ENCODE measurements at regions not wholly inside any gene's neighbourhood (a gene's known extent, or its start where the extent isn't known, plus 50 kb on each side); places are given as distances from the start of the nearest gene placed in this dataset.
A peak's percentile ranks its signal among the peaks of the same experiment; 100 is the strongest.

DNA sequence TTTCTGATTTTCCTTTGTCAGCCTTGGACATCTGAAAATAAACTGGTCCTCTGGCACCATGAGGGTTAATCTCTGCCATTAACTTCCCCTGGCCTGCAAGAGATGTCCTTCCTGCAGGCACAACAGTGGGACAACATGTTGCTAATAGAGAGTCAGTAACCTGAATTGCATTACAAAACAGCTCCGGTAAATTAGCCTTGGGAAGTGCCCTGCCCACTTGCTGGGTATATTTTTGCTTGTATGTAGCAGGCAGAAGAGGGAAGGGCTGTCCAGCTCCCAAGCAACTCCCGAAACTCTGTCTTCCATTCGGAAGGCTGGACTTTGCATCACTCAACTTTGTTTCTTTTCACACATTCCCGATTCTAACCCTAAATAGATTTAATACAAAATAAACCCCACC, 104.4 kb upstream of the ATP8B1 start:
- Histone ChIP-seq H3K27ac (no peak overlapping the region), H3K27me3 (replicated peaks) (no peaks in the 10 kb centered on the region), H3K36me3 (replicated peaks) (no peaks in the 10 kb centered on the region), H3K4me3 (ENCODE audit: low read depth, low read length) (no peak overlapping the region)
- TF ChIP-seq, protein P1, sequence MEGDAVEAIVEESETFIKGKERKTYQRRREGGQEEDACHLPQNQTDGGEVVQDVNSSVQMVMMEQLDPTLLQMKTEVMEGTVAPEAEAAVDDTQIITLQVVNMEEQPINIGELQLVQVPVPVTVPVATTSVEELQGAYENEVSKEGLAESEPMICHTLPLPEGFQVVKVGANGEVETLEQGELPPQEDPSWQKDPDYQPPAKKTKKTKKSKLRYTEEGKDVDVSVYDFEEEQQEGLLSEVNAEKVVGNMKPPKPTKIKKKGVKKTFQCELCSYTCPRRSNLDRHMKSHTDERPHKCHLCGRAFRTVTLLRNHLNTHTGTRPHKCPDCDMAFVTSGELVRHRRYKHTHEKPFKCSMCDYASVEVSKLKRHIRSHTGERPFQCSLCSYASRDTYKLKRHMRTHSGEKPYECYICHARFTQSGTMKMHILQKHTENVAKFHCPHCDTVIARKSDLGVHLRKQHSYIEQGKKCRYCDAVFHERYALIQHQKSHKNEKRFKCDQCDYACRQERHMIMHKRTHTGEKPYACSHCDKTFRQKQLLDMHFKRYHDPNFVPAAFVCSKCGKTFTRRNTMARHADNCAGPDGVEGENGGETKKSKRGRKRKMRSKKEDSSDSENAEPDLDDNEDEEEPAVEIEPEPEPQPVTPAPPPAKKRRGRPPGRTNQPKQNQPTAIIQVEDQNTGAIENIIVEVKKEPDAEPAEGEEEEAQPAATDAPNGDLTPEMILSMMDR (IDR thresholded peaks at IDR 0.05; ENCODE audit: low read depth, low read length, missing control alignments): no peak
- in situ Hi-C loops (cut with HindIII; ENCODE audit: low pct_ligation_motif_present, low sequenced_read_pairs): no loop called here
- DNase-seq: no peak

DNA sequence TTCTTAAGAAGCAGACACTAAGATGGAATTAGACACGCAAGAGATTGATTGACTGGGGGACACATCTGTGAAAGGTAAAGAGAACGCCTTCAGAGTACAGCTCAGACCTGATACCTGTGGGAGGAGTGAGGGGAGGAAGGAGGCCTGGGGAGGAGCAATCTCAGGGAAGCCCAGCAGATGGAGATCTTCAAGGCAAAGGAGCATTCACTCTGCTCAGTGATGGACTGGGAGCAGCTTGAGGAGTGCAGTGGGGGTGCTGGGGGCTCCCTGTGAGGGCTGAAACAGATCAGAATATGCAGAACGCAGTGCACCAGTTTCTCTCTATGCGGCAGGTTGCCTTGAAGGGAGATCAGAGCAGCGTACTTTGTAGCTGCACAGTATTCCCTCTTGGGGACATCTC, 103.7 kb upstream of the ATP8B1 start:
- in situ Hi-C loops (cut with HindIII; ENCODE audit: low pct_ligation_motif_present, low sequenced_read_pairs): no loop called here
- H3K36me3 ChIP-seq (replicated peaks): no peaks in the 10 kb centered on the region
- TF ChIP-seq, protein P1 (IDR thresholded peaks at IDR 0.05; ENCODE audit: low read depth, low read length, missing control alignments): peak; percentile 52
- no peaks in the 10 kb centered on the region for H3K27me3 ChIP-seq (replicated peaks)
- no peak for DNase-seq
- H3K27ac ChIP-seq: no peak overlapping the region
- no peak overlapping the region for H3K4me3 ChIP-seq (ENCODE audit: low read depth, low read length)

DNA sequence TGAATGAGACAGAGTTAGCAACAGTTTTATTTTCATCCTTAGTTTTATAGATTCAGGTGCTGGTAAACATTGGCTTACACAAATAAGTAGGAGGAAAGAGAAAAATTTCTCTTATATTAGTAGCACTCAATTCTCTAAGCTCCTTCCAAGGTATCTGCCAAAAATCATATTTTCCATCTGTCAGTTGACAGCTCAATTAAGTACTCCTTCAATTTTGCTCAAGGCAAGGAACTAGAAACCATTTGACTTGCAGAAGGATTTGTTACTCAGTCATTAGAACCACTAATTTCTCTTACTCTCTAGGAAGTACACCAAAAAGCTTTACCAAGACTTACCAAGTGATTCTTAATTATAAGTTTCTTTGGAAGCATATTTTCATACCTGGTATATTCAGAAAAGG, 101.4 kb upstream of the ATP8B1 start:
- H3K36me3 ChIP-seq (replicated peaks): no peaks in the 10 kb centered on the region
- no peak overlapping the region for H3K4me3 ChIP-seq (ENCODE audit: low read depth, low read length)
- in situ Hi-C loops (cut with HindIII; ENCODE audit: low pct_ligation_motif_present, low sequenced_read_pairs): no loop called here
- DNase-seq: no peak
- no peak overlapping the region for H3K27ac ChIP-seq
- TF ChIP-seq, protein P1 (IDR thresholded peaks at IDR 0.05; ENCODE audit: low read depth, low read length, missing control alignments): no peak
- no peaks in the 10 kb centered on the region for H3K27me3 ChIP-seq (replicated peaks)

DNA sequence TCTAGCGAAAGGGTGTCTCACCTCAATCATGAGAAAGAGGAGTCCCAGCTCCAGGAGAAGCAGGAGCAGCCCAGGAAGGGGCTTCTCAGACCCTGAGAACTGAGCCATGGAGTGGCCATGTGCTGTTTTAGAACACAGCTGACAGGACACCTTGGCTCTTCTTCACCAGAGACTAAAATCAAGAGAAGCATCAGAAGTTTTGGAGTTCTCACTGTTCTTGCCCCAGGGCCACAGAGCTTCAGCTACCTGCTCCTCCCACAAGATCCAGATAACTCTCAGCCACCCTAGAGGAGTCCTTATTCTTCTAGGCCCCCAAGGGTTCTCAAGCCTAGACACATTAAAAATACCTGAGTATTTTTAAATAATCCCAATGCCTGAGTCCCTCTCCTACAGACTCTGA, 99.6 kb upstream of the ATP8B1 start:
- H3K4me3 ChIP-seq (ENCODE audit: low read depth, low read length): no peak overlapping the region
- no peak for DNase-seq
- H3K27ac ChIP-seq: no peak overlapping the region
- in situ Hi-C loops (cut with HindIII; ENCODE audit: low pct_ligation_motif_present, low sequenced_read_pairs): no loop called here
- H3K27me3 ChIP-seq (replicated peaks): no peaks in the 10 kb centered on the region
- TF ChIP-seq, protein P1 (IDR thresholded peaks at IDR 0.05; ENCODE audit: low read depth, low read length, missing control alignments): no peak
- H3K36me3 ChIP-seq (replicated peaks): no peaks in the 10 kb centered on the region

DNA sequence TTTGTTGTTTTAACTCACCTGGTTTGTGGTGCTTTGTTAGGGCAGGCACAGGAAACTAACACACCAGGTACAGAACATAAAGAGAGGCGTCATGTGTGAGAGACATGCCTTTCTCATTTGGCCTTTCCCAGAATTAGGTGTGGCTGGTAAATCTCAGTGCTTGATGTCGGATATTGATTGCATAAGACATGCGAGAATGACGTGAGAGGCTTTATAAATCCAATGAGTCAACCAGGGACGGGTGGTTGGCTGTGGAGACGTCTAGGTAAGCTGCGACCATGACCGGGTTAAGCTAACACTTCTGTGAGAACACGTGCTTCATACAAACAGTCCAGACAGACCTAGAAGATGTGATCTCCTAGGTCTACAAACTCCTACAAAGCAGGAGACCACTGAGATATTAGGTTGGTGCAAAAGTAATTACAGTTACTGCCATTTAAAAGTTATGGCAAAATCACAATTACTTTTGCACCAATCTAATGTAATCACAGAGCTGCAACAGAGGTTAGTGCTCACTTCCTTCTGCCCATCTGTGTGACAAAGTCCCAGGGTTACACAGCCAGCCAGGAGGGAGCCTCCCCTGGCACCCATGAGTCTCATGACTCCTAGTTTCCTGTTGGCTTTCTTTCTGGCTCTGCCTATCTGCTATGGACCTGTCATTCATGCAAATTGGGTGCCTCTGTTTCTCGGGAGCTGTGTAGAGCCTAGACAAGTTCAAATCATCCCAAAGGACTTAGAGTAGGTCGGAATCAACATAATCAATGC, 98.9 kb upstream of the ATP8B1 start:
- H3K27me3 ChIP-seq (replicated peaks): no peaks in the 10 kb centered on the region
- DNase-seq: peak; percentile 46
- no peak overlapping the region for H3K27ac ChIP-seq
- no peaks in the 10 kb centered on the region for H3K36me3 ChIP-seq (replicated peaks)
- TF ChIP-seq, protein P1 (IDR thresholded peaks at IDR 0.05; ENCODE audit: low read depth, low read length, missing control alignments): no peak
- H3K4me3 ChIP-seq (ENCODE audit: low read depth, low read length): no peak overlapping the region
- in situ Hi-C loops (cut with HindIII; ENCODE audit: low pct_ligation_motif_present, low sequenced_read_pairs): no loop called here
